ENCODE measurements at regions not wholly inside any gene's neighbourhood (a gene's known extent, or its start where the extent isn't known, plus 50 kb on each side); places are given as distances from the start of the nearest gene placed in this dataset.
"Not testable (repeated sequence)": the region's sequence is repeated elsewhere in the genome, so short reads cannot be mapped to it uniquely, and the experiment has no call there.

DNA sequence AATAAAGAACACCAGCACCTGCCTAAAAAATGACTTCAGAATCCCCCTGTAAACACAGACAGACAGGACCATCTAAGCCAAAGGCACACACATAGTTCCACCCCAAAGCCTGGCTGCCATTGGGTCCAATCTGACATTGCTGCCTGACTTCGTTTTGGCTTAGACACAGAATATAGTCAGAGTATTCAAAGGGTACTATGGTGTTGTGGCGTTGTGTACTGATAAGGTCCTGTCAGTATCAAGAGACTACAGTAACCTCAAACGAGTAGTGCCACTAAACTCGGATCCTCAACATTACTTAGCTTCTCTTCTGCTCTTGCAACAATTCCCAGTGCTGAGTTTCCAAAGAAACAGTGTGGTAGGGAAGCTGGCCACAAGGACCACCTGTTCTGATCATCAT is 169.3 kb upstream of the NR5A2 start:
- intact Hi-C loops (cut with micrococcal nuclease) = no loop called here

DNA sequence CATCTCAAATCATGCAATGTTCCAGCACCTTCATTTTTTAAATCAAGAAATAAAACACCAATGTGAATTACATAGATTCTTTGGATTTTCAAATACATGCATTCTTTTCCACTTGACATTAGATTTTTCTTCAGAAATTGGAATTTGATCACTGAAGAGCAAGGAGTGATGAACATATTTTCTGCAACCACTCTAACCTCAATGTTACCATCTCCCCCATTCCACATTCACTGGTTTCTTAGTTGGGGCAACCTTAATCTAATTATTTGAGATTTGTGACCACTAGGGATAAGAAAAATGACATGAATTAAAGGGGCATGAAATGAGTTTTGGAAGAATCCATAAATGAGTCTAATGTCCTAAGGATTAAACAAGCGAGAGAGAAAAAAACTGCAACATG is 168.7 kb upstream of the NR5A2 start:
- intact Hi-C loops (cut with micrococcal nuclease) = no loop called here

DNA sequence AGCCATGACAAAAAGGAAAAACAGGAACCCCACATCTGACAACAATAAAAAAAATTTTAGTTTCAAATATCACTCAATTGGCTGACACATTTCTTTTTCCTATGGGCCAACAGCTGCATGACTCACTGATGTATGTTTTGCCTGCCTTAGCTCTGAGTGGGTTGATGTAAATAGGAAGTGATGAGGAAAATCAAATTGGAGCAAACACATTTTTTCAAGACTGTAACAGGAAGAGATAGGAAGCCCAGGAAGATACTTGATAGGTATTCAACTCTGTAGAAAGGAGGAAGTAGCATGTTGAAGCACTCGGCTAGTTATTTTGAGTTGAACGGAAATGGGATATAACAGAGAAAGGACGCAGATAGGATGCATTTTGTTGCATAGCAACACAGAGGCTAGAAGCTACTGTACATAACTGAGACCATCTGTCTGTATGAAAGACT is 168.0 kb upstream of the NR5A2 start:
- intact Hi-C loops (cut with micrococcal nuclease) = no loop called here

GRCh38 chr1:199861020-199861795 is 166.3 kb upstream of the NR5A2 start:
- intact Hi-C loops (cut with micrococcal nuclease) = no loop called here

DNA sequence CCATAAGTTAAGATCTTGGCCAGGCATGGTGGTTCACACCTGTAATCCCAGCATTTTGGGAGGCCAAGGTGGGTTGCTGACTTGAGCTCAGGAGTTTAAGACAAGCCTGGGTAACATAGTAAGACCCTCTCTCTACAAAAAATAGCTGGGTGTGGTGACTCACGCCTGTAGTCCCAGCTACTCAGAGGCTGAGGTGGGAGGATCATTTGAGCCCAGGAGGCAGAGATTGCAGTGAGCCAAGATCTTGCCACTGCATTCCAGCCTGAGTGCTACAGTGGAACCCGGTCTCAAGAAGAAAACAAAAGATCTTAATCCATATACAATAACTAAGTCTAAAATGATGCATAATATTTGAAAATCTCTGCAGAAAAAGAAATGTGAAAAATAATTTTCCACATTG is 165.5 kb upstream of the NR5A2 start:
- intact Hi-C loops (cut with micrococcal nuclease) = no loop called here

GRCh38 chr1:199866210-199866617 is 161.3 kb upstream of the NR5A2 start:
- intact Hi-C loops (cut with micrococcal nuclease) = no loop called here

DNA sequence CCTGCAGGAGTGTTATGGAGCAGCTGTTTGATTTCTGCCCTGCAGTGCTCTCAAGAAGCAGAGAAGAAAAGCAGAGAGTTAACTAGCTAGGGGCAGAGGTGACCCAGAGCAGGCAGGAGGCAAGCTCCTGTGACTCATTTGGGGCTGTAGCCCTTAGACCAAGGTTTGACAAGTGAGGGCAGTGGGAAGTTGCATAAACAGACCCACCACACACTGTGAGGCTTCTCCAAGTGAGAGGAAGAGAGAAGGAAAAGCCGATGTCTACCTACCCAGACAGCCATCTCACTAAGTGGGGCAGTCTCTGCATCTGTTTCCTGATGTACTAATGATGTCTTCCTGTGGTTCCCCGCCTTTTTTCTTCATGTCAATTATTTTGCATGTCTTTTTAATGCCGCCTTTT is 159.9 kb upstream of the NR5A2 start:
- intact Hi-C loops (cut with micrococcal nuclease) = no loop called here

DNA sequence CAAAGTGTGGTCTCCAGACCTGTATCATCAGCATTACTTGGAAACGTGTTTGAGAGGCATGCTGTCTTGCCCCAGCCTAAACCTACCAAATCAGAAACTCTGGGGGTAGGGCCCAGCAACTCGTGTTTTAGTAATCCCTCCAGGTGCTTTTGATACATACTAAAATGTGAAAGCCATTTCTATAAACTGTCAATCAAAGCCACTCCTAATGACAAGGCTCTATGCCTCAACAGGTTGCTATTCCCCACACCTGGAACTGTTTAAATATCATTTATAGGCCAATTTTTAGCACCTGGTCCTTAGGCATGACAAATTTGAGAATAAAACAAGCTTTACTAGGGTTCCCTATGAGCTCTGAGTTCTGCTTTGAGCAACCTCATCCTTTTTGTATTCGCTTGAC is 158.7 kb upstream of the NR5A2 start:
- intact Hi-C loops (cut with micrococcal nuclease) = no loop called here

DNA sequence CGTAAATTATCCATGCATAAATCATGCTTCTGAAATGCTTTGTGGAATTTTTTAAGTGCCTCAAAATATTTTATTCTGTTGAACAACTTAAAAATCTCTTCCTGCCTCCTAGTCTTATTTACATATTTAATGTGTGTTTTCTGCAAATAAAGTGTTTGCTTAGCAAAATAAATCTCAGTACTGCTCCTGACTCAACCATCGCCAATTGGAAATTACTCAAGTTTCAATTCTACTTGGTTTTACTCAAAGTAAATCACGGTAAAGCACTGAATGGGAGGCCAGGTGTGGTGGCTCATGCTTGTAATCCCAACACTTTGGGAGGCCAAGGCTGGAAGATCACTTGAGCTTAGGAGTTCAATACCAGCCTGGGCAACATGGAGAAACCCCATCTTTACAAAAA is 152.2 kb upstream of the NR5A2 start:
- intact Hi-C loops (cut with micrococcal nuclease) = no loop called here

DNA sequence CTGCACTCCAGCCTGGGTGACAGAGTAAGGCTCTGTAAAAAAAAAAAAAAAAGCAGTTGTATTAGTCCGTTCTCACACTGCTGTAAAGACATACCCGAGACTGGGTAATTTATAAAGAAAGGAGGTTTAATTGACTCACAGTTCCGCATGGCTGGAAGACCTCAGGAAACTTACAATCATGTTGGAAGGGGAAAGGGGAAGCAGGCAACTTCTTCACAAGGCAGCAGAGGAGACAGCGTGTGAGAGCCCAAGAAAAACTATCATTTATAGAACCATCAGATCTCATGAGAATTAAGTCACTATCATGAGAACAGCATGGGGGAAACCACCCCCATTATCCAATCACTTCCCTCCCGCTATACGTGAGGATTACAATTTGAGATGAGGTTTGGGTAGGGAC is 151.7 kb upstream of the NR5A2 start:
- intact Hi-C loops (cut with micrococcal nuclease) = no loop called here

DNA sequence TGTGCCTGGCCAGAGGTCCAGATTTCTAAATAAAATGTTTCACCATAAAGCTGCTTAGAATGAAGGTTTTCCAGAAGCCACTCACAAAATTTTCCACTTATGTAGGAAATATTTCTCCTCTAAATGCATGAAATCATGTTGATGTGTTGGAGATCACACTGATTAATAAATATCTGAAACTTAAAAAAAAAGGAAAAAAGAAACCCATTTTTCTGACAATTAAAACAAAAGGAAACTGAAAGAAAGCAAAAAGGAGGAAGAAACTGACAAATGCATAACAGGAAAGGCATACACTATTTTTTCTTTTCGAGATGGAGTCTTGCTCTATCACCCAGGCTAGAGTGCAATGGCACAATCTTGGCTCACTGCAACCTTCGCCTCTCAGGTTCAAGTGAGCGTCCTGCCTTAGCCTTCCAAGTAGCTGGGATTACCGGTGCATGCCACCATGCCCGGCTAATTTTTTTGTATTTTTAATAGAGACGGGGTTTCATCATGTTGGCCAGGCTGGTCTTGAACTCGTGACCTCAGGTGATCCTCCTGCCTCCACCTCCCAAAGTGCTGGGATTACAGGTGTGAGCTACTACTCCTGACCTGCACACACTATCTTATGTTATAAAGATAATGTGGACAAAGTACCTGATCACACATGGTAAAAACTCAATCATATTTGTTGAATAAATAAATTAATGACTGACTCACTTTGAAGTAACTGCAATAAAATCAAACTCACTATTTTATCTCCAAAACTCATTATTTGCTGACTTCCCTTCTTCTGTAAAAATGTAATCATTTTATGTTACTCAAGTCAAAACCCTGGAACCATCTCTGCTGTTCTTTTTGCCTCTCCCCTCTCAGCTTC is 149.8 kb upstream of the NR5A2 start:
- intact Hi-C loops (cut with micrococcal nuclease) = no loop called here

DNA sequence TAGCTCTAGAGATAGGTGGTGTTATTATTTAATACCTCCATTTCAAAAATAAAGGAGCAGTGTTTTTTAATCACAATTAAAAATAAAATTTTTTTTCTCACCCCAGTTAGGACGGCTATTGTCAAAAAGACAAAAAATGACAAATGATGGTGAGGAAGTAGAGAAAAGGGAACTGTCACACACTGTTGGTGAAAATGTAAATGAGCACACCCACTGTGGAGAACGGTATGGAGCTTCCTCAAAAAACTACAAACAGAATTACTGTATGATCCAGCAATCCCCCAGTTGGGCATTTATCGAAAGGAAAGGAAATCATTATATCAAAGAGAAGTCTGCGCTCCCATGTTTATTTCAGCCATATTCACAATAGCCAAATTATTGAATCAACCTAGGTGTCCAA is 148.7 kb upstream of the NR5A2 start:
- intact Hi-C loops (cut with micrococcal nuclease) = no loop called here

- intact Hi-C loops (cut with micrococcal nuclease) = no loop called here
Measured at GRCh38 chr1:199898654-199899053, 128.9 kb upstream of the NR5A2 start.

DNA sequence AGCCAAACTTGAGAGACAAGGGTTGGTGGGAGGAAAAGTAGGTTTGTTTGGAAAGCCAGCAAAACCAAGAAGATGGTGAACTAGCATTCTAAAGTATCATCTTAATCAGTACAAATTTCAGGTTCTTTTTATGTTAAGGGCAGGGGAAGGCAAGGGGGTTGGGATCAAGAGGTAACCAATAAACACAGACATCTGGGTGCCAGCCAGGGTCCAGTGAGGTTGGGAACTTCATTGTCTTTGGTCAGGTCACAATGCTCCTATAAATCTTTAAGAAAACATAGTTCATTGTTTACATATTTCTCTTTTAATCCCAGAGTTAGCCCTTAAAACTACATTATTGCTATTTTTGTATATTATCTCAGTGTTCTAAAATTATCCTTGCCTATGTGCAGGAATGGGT is 126.2 kb upstream of the NR5A2 start:
- intact Hi-C loops (cut with micrococcal nuclease) = no loop called here

DNA sequence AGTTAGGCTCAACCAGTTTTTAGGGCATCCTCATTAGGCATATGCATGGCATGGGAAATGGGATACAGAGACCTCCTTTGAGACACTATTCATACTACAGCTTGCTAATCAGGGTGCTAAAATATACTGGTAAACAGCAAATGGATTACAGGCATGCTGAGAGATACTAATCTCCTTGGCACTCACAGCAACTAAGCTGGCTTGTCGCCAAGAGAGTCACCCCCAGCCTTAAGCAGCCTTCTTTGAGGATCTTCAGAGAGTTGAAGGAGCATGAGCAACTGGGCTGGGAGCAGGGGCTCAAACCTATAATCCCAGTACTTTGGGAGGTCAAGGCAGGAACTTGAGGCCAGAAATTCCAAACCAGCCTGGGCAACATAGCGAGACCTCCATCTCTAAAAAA is 120.1 kb upstream of the NR5A2 start:
- intact Hi-C loops (cut with micrococcal nuclease) = no loop called here

- intact Hi-C loops (cut with micrococcal nuclease) = no loop called here
Measured at GRCh38 chr1:199909137-199909536, 118.4 kb upstream of the NR5A2 start.

GRCh38 chr1:199913318-199913717 is 114.2 kb upstream of the NR5A2 start:
- intact Hi-C loops (cut with micrococcal nuclease) = no loop called here

DNA sequence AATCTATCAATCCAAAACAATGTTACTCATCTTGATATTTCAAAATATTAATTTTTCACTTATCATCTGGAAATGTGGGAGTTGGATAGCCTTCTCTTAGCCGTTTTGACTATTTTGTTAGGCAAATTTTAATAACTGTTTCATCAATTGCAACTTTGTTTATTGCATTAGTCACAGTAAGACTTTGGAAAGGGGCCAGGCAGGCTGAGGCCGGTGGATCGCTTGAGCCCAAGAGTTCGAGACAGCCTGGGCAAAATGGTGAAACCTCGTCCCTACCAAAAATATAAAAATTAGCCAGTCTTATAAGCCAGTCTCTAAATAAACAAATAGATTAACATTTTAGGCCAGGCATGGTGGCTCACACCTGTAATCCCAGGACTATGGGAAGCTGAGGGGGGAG is 113.0 kb upstream of the NR5A2 start:
- intact Hi-C loops (cut with micrococcal nuclease) = no loop called here

DNA sequence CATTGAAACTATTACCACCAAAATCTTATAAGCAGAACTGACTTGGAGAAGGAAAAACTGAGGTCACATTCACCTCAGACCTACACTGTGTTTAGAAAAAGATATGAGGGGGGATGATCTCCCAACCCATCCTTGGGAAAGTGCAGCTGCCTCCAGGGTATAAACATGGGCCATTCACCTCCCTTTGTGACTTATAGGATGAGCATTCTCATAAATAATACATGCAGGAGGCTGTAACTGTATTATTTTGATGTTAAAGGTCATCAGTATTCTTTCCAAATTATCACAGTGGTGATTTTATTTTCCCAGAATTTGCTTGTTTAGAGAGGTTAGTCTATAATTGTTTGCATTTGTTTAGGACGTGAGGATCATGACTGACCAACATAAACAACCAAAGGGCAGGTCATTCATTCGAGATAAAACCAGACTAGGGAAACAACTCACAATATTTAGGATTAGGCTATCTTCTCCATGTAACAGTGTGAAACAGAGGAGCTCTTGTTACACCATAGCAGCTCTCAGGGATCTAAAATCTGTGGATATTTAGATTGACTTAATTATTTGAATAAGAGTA is 109.2 kb upstream of the NR5A2 start:
- intact Hi-C loops (cut with micrococcal nuclease) = no loop called here

GRCh38 chr1:199920635-199921034 is 106.9 kb upstream of the NR5A2 start:
- intact Hi-C loops (cut with micrococcal nuclease) = no loop called here

GRCh38 chr1:199929556-199929955 is 98.0 kb upstream of the NR5A2 start:
- intact Hi-C loops (cut with micrococcal nuclease) = no loop called here

DNA sequence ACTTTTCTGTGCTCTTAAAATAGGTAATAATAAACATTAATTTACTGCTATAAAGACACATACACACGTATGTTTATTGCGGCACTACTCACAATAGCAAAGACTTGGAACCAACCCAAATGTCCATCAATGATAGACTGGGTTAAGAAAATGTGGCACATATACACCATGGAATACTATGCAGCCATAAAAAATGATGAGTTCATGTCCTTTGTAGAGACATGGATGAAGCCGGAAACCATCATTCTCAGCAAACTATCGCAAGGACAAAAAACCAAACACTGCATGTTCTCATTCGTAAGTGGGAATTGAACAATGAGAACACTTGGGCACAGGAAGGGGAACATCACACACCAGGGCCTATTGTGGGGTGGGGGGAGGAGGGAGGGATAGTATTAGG is 97.4 kb upstream of the NR5A2 start:
- intact Hi-C loops (cut with micrococcal nuclease) = not testable (repeated sequence)

Data from T-helper 1 cell treated with Interleukin-12 subunit alpha and Interleukin-12 subunit beta and Interleukin-4 antibody, amounts not matched to agents 30 ng/mL and 1 ng/mL, for 36 hours (primary cell).